ENCODE measurements at regions not wholly inside any gene's neighbourhood (a gene's known extent, or its start where the extent isn't known, plus 50 kb on each side); places are given as distances from the start of the nearest gene placed in this dataset.

GRCh38 chr4:159046683-159047082 is 56.2 kb upstream of the RAPGEF2 start:
- no peak for TF ChIP-seq POLR2A (IDR thresholded peaks at IDR 0.05; ENCODE audit: low read length)
- TF ChIP-seq GATA1 (IDR thresholded peaks at IDR 0.05; ENCODE audit: low read depth, low read length), result no peak
